H9 (cell line): ENCODE measurements at regions not wholly inside any gene's neighbourhood (a gene's known extent, or its start where the extent isn't known, plus 50 kb on each side); places are given as distances from the start of the nearest gene placed in this dataset.
"Not testable (repeated sequence)": the region's sequence is repeated elsewhere in the genome, so short reads cannot be mapped to it uniquely, and the experiment has no call there.

Source experiments
- DNase-seq: peaks from one replicate; pipeline ENCODE4 v3.0.0-alpha.2; 2017
- H2AFZ ChIP-seq: one replicate; pipeline ENCODE4 v1.6.1; 2013; ENCODE audit warnings: mild to moderate bottlenecking, low read length, control low read depth, moderate library complexity
- H2AK5ac ChIP-seq: 2 replicates; pipeline ENCODE4 v1.6.1; 2013; ENCODE audit warnings: low read length, control low read depth, mixed read lengths; ENCODE audit not compliant: insufficient read length
- H2BK120ac ChIP-seq: one replicate; pipeline ENCODE4 v1.6.1; 2013; ENCODE audit warnings: low read depth, mild to moderate bottlenecking, low read length, control low read depth, inconsistent platforms; ENCODE audit not compliant: poor library complexity, severe bottlenecking
- H2BK12ac ChIP-seq: 2 replicates; pipeline ENCODE4 v1.6.1; 2013; ENCODE audit warnings: low read length, control low read depth, mixed read lengths, low read depth; ENCODE audit not compliant: insufficient read length
- H2BK15ac ChIP-seq: 2 replicates; pipeline ENCODE4 v1.6.1; 2013; ENCODE audit warnings: low read depth, low read length, control low read depth
- H2BK20ac ChIP-seq: one replicate; pipeline ENCODE4 v1.6.1; 2013; ENCODE audit warnings: low read depth, mild to moderate bottlenecking, low read length, control low read depth, inconsistent platforms; ENCODE audit not compliant: poor library complexity, severe bottlenecking
- H2BK5ac ChIP-seq: 2 replicates; pipeline ENCODE4 v1.6.1; 2013; ENCODE audit warnings: low read length, control low read depth, mixed read lengths; ENCODE audit not compliant: insufficient read length
- H3K14ac ChIP-seq: 2 replicates; pipeline ENCODE4 v1.6.1; 2013; ENCODE audit warnings: low read length, control low read depth; ENCODE audit not compliant: insufficient read depth
- H3K18ac ChIP-seq: 2 replicates; pipeline ENCODE4 v1.6.1; 2013; ENCODE audit warnings: low read depth, mild to moderate bottlenecking, mixed read lengths, low read length, control low read depth; ENCODE audit not compliant: insufficient read length
- H3K23ac ChIP-seq: 2 replicates; pipeline ENCODE4 v1.6.1; 2013; ENCODE audit warnings: low read length, control low read depth, mixed read lengths, low read depth; ENCODE audit not compliant: insufficient read length
- H3K23me2 ChIP-seq: 2 replicates; pipeline ENCODE4 v1.6.1; 2013; ENCODE audit warnings: low read depth, mild to moderate bottlenecking, mixed read lengths, low read length, control low read depth; ENCODE audit not compliant: insufficient read length, poor library complexity, severe bottlenecking
- H3K27ac ChIP-seq: 2 replicates; pipeline ENCODE4 v1.5.1; 2013; ENCODE audit warnings: low read length, control low read depth, mixed read lengths, low read depth; ENCODE audit not compliant: insufficient read length
- H3K27me3 ChIP-seq: 2 replicates; pipeline ENCODE4 v1.6.1; 2013; ENCODE audit warnings: low read length, control low read depth, inconsistent platforms; ENCODE audit not compliant: insufficient read depth
- H3K4ac ChIP-seq: 2 replicates; pipeline ENCODE4 v1.6.1; 2013; ENCODE audit warnings: low read depth, mild to moderate bottlenecking, control low read depth, inconsistent platforms, low read length, moderate library complexity
- H3K4me1 ChIP-seq: 2 replicates; pipeline ENCODE4 v1.6.1; 2013; ENCODE audit warnings: low read length, control low read depth, inconsistent platforms; ENCODE audit not compliant: insufficient read depth
- H3K4me2 ChIP-seq: 2 replicates; pipeline ENCODE4 v1.6.1; 2013; ENCODE audit warnings: low read length, control low read depth, mixed read lengths; ENCODE audit not compliant: insufficient read length, insufficient read depth
- H3K56ac ChIP-seq: 2 replicates; pipeline ENCODE4 v1.6.1; 2013; ENCODE audit warnings: low read depth, mild to moderate bottlenecking, mixed read lengths, low read length, control low read depth; ENCODE audit not compliant: insufficient read length
- H3K79me1 ChIP-seq: 2 replicates; pipeline ENCODE4 v1.6.1; 2013; ENCODE audit warnings: low read depth, mild to moderate bottlenecking, moderate library complexity, low read length, control low read depth, inconsistent platforms; ENCODE audit not compliant: insufficient read depth, poor library complexity, severe bottlenecking
- H3K79me2 ChIP-seq: 2 replicates; pipeline ENCODE4 v1.6.1; 2013; ENCODE audit warnings: low read length, control low read depth, inconsistent platforms; ENCODE audit not compliant: insufficient read depth
- H3K9ac ChIP-seq: 2 replicates; pipeline ENCODE4 v1.6.1; 2013; ENCODE audit warnings: low read length, control low read depth, mixed read lengths; ENCODE audit not compliant: insufficient read length; ENCODE audit errors: extremely low read depth
- H3K9me3 ChIP-seq: one replicate; pipeline ENCODE4 v1.6.1; 2013; ENCODE audit warnings: low read depth, low read length, inconsistent platforms; ENCODE audit not compliant: control insufficient read depth
- H3T11ph ChIP-seq: one replicate; pipeline ENCODE4 v1.6.1; 2013; ENCODE audit warnings: mild to moderate bottlenecking, low read length, control low read depth, inconsistent platforms
- H4K20me1 ChIP-seq: one replicate; pipeline ENCODE4 v1.6.1; 2013; ENCODE audit not compliant: control insufficient read depth, insufficient read length, insufficient read depth
- H4K5ac ChIP-seq: 2 replicates; pipeline ENCODE4 v1.6.1; 2013; ENCODE audit warnings: low read depth, mild to moderate bottlenecking, mixed read lengths, low read length, control low read depth; ENCODE audit not compliant: insufficient read length
- H4K8ac ChIP-seq: replicated peaks from 2 replicates; pipeline ENCODE4 v1.6.1; 2013; ENCODE audit warnings: low read length, control low read depth, mixed read lengths, low read depth; ENCODE audit not compliant: insufficient read length
- H4K91ac ChIP-seq: 2 replicates; pipeline ENCODE4 v1.6.1; 2013; ENCODE audit warnings: low read depth, mild to moderate bottlenecking, moderate library complexity, mixed read lengths, low read length, control low read depth; ENCODE audit not compliant: insufficient read length
- H3K27ac Mint-ChIP-seq, 3 experiments: 2 replicates in 2 of 3; 3 replicates in 1 of 3; pipeline ENCODE4 v1.8.0; 2020 to 2021; ENCODE audit warnings: mixed read lengths in 3 of 3, mild to moderate bottlenecking in 1 of 3, moderate library complexity in 1 of 3
- H3K27me3 Mint-ChIP-seq: 2 replicates; pipeline ENCODE4 v1.8.0; 2021; ENCODE audit warnings: low read depth, mild to moderate bottlenecking, moderate library complexity, mixed read lengths
- H3K36me3 Mint-ChIP-seq, 3 experiments: 2 replicates in 2 of 3; 3 replicates in 1 of 3; pipeline ENCODE4 v1.8.0; 2020 to 2021; ENCODE audit warnings: low read depth in 3 of 3, mixed read lengths in 3 of 3; ENCODE audit not compliant: insufficient read depth in 1 of 3
- H3K4me1 Mint-ChIP-seq, 2 experiments: 2 replicates each; pipeline ENCODE4 v1.8.0; 2020; ENCODE audit warnings: mixed read lengths in 2 of 2
- H3K4me3 Mint-ChIP-seq, 2 experiments: 2 replicates in 1 of 2; 3 replicates in 1 of 2; pipeline ENCODE4 v1.8.0; 2020 to 2021; ENCODE audit warnings: mild to moderate bottlenecking in 2 of 2, mixed read lengths in 2 of 2, moderate library complexity in 1 of 2
- H3K9me3 Mint-ChIP-seq, 2 experiments: 2 replicates in 1 of 2; 3 replicates in 1 of 2; pipeline ENCODE4 v1.8.0; 2020; ENCODE audit warnings: mild to moderate bottlenecking in 2 of 2, mixed read lengths in 2 of 2, moderate library complexity in 1 of 2
- WGBS: extraction: QIAGEN DNeasy Blood & Tissue Kit; methylation state at CpG from one replicate; pipeline ENCODE4 v1.1.7; 2013; ENCODE audit warnings: missing lambda C conversion rate, low lambda C conversion rate, mixed read lengths; ENCODE audit not compliant: insufficient read length; ENCODE audit errors: extremely low coverage; 5-methylcytosine and 5-hydroxymethylcytosine counted together
- TF ChIP-seq, protein P1 (sequence below): fragments of 200-600 bp; sonication (generic); conservative IDR thresholded peaks from 3 replicates; pipeline ENCODE4 v1.8.0; 2021; ENCODE audit warnings: antibody characterized with exemption, mild to moderate bottlenecking

DNA sequence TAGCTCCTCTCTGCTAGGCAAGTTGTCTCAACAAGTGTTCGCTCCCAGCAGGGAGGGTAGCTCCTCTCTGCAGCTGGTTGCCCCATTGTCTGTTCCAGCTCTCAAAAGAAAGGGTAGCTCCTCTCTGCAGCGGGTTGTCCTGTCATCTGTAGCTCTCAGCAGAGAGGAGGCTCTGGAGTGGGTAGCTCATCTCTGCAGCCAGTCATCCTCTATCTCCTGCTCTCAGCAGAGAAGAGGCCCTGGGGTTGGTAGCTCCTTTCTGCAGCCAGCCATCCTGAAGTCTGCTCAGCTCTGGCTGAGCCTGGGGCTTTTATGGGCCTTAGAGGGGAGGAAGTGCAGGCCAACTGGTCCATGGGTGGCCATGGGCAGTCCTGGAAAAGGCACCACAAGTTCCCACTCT, 342.7 kb downstream of the PTTG2 start:
- H3K9me3 Mint-ChIP-seq, result peaks cover 11 to 16% of the 10 kb centered on the region in 2 experiments
- H3K27ac ChIP-seq, result no peak overlapping the region
- no peak overlapping the region for H3K56ac ChIP-seq
- no peak overlapping the region for H2AFZ ChIP-seq
- H3K4me2 ChIP-seq, result no peak overlapping the region
- no peaks in the 10 kb centered on the region for H3K23me2 ChIP-seq
- no peak for DNase-seq
- H3K23ac ChIP-seq, result no peak overlapping the region
- no peak overlapping the region for H4K91ac ChIP-seq
- H3K9ac ChIP-seq, result no peak overlapping the region
- H2BK15ac ChIP-seq, result no peak overlapping the region
- H2BK120ac ChIP-seq, result no peak overlapping the region
- peaks cover 0 to 11% (median 3%) of the 10 kb centered on the region in 3 experiments; a peak in 4 of 7 replicates for H3K36me3 Mint-ChIP-seq
- TF ChIP-seq, protein P1, sequence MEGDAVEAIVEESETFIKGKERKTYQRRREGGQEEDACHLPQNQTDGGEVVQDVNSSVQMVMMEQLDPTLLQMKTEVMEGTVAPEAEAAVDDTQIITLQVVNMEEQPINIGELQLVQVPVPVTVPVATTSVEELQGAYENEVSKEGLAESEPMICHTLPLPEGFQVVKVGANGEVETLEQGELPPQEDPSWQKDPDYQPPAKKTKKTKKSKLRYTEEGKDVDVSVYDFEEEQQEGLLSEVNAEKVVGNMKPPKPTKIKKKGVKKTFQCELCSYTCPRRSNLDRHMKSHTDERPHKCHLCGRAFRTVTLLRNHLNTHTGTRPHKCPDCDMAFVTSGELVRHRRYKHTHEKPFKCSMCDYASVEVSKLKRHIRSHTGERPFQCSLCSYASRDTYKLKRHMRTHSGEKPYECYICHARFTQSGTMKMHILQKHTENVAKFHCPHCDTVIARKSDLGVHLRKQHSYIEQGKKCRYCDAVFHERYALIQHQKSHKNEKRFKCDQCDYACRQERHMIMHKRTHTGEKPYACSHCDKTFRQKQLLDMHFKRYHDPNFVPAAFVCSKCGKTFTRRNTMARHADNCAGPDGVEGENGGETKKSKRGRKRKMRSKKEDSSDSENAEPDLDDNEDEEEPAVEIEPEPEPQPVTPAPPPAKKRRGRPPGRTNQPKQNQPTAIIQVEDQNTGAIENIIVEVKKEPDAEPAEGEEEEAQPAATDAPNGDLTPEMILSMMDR, result no peak
- no peaks in the 10 kb centered on the region for H3K9me3 ChIP-seq
- no peak overlapping the region for H3K4ac ChIP-seq
- H3K79me2 ChIP-seq, result no peaks in the 10 kb centered on the region
- peaks cover 2% of the 10 kb centered on the region; the same call in 1 of the 2 replicates for H3K27me3 Mint-ChIP-seq
- no peak overlapping the region for H3K14ac ChIP-seq
- no peaks in the 10 kb centered on the region for H3K79me1 ChIP-seq
- no peak overlapping the region for H4K5ac ChIP-seq
- no peak overlapping the region for H3K4me3 Mint-ChIP-seq
- H3K18ac ChIP-seq, result no peak overlapping the region
- H4K8ac ChIP-seq, result no peak overlapping the region
- H3K4me1 ChIP-seq, result no peaks in the 10 kb centered on the region
- WGBS, result no CpG with 5 or more reads among the region's 2 CpGs
- H3K4me1 Mint-ChIP-seq, result no peaks in the 10 kb centered on the region
- no peak overlapping the region for H2AK5ac ChIP-seq
- no peaks in the 10 kb centered on the region for H4K20me1 ChIP-seq
- no peak overlapping the region for H2BK5ac ChIP-seq
- no peak overlapping the region for H3K27ac Mint-ChIP-seq
- H3T11ph ChIP-seq, result no peak overlapping the region
- no peak overlapping the region for H2BK12ac ChIP-seq
- H2BK20ac ChIP-seq, result no peak overlapping the region
- H3K27me3 ChIP-seq, result no peaks in the 10 kb centered on the region

DNA sequence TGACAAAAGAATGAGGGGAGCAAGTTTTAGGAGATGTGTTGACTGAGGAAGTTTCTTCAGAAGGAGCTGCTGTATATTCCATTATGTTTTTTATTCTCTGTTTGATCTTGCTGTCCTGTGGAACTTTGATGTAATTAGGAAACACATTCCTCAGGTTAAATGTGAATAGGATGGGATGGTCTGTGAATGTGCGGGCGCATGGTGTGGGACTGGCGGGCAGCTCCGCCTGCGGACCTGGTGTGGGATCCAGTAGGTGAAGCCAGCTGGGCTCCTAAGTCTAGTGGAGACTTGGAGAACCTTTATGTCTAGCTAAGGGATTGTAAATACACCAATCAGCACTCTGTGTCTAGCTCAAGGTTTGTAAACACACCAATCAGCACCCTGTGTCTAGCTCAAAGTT, 344.3 kb downstream of the PTTG2 start:
- H3K4me3 Mint-ChIP-seq, H4K8ac ChIP-seq, H3K79me2 ChIP-seq, H3K23ac ChIP-seq, H4K91ac ChIP-seq, H3K36me3 Mint-ChIP-seq, H3K4me1 ChIP-seq, H3K9ac ChIP-seq, H3K4me2 ChIP-seq, H2AFZ ChIP-seq, DNase-seq, H2BK15ac ChIP-seq, H3K79me1 ChIP-seq, H3K27ac ChIP-seq, H3K27me3 ChIP-seq, H3K56ac ChIP-seq, H4K20me1 ChIP-seq, H3K4ac ChIP-seq, H4K5ac ChIP-seq, H2BK120ac ChIP-seq, H3K18ac ChIP-seq, H3K23me2 ChIP-seq, H3K14ac ChIP-seq, H3T11ph ChIP-seq, H3K9me3 ChIP-seq, H3K9me3 Mint-ChIP-seq, H2BK20ac ChIP-seq, H3K4me1 Mint-ChIP-seq, H2AK5ac ChIP-seq, H3K27ac Mint-ChIP-seq, H3K27me3 Mint-ChIP-seq, H2BK5ac ChIP-seq, H2BK12ac ChIP-seq: not testable (repeated sequence)
- no CpG with 5 or more reads among the region's 5 CpGs for WGBS
